ENCODE measurements at regions not wholly inside any gene's neighbourhood (a gene's known extent, or its start where the extent isn't known, plus 50 kb on each side); places are given as distances from the start of the nearest gene placed in this dataset.
"Not testable (repeated sequence)": the region's sequence is repeated elsewhere in the genome, so short reads cannot be mapped to it uniquely, and the experiment has no call there.

DNA sequence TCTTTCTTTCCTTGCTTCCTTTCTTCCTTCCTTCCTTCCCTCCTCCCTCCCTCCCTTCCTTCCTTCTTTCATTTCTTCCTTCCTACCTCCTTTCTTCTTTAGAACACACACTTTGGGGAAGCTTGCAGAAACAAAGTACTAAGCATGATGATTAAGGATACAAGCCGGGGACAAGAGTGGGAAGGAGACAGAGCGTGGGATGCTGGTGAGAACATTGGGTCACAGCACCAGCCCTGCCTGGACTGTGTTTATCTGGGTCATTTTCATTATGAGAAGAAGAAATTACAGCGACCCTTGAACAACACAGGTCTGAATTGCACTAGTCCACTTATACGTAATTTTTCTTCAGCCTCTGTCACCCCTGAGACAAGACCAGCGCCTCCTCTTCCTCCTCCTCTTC lies 169.3 kb upstream of the TBL1X start:
- no peak for DNase-seq (ENCODE audit: low read depth)
- TF ChIP-seq, protein P1, sequence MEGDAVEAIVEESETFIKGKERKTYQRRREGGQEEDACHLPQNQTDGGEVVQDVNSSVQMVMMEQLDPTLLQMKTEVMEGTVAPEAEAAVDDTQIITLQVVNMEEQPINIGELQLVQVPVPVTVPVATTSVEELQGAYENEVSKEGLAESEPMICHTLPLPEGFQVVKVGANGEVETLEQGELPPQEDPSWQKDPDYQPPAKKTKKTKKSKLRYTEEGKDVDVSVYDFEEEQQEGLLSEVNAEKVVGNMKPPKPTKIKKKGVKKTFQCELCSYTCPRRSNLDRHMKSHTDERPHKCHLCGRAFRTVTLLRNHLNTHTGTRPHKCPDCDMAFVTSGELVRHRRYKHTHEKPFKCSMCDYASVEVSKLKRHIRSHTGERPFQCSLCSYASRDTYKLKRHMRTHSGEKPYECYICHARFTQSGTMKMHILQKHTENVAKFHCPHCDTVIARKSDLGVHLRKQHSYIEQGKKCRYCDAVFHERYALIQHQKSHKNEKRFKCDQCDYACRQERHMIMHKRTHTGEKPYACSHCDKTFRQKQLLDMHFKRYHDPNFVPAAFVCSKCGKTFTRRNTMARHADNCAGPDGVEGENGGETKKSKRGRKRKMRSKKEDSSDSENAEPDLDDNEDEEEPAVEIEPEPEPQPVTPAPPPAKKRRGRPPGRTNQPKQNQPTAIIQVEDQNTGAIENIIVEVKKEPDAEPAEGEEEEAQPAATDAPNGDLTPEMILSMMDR (IDR thresholded peaks at IDR 0.05; ENCODE audit: insufficient read depth, low read depth, low read length, missing control alignments), result no peak
- H3K4me3 ChIP-seq (ENCODE audit: low read depth, low read length), result no peak overlapping the region

GRCh38 chrX:9298221-9298620 lies 166.6 kb upstream of the TBL1X start:
- no peak overlapping the region for H3K4me3 ChIP-seq (ENCODE audit: low read depth, low read length)
- TF ChIP-seq, protein P1 (IDR thresholded peaks at IDR 0.05; ENCODE audit: insufficient read depth, low read depth, low read length, missing control alignments), result no peak
- no peak for DNase-seq (ENCODE audit: low read depth)

DNA sequence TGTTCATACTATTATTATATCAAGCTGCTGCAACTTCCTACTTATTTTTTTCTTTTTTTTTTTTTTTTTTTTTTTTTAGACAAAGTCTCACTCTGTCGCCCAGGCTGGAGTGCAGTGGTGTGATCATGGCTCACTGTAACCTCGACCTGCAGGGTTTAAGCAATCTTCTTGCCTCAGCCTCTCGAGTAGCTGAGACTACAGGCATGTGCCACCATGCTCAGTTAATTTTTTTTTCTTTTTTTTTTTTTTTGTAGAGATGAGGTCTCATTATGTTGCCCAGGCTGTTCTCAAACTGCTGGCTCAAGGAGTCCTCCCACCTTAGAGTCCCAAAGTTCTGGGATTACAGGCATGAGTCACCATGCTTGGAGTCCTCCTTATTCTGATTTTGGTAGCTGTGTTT lies 165.2 kb upstream of the TBL1X start:
- H3K4me3 ChIP-seq (ENCODE audit: low read depth, low read length), result not testable (repeated sequence)

GRCh38 chrX:9301836-9302235 lies 163.0 kb upstream of the TBL1X start:
- TF ChIP-seq, protein P1 (IDR thresholded peaks at IDR 0.05; ENCODE audit: insufficient read depth, low read depth, low read length, missing control alignments), result no peak

More for the DNA sequence above, 165.2 kb upstream of the TBL1X start:
- not testable (repeated sequence) for DNase-seq (ENCODE audit: low read depth)

GRCh38 chrX:9302381-9302780 lies 162.5 kb upstream of the TBL1X start:
- TF ChIP-seq, protein P1 (IDR thresholded peaks at IDR 0.05; ENCODE audit: insufficient read depth, low read depth, low read length, missing control alignments), result no peak
- no peak for DNase-seq (ENCODE audit: low read depth)

More at GRCh38 chrX:9301836-9302235, 163.0 kb upstream of the TBL1X start:
- no peak for DNase-seq (ENCODE audit: low read depth)
- no peak overlapping the region for H3K4me3 ChIP-seq (ENCODE audit: low read depth, low read length)

DNA sequence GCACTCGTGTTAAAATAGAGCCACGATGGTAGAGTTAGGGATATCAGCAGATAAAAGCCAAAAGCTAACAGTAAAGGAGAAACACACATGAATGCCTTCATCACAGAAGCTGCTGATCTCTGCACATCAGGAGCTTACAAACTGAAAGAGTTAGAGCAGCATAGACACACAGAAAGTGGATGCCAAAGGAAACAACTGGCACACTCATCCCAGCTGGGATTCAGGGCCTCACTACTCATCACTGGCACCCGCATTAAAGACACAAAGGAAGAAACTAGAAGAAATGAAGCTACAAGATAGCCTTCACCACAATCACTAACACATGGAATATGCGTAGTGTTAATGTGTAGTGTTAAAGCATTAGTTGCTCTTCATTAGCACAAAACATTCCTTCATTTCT lies 156.4 kb upstream of the TBL1X start:
- no peak for DNase-seq (ENCODE audit: low read depth)
- no peak overlapping the region for H3K4me3 ChIP-seq (ENCODE audit: low read depth, low read length)
- TF ChIP-seq, protein P1 (IDR thresholded peaks at IDR 0.05; ENCODE audit: insufficient read depth, low read depth, low read length, missing control alignments), result no peak

More at GRCh38 chrX:9302381-9302780, 162.5 kb upstream of the TBL1X start:
- no peak overlapping the region for H3K4me3 ChIP-seq (ENCODE audit: low read depth, low read length)

DNA sequence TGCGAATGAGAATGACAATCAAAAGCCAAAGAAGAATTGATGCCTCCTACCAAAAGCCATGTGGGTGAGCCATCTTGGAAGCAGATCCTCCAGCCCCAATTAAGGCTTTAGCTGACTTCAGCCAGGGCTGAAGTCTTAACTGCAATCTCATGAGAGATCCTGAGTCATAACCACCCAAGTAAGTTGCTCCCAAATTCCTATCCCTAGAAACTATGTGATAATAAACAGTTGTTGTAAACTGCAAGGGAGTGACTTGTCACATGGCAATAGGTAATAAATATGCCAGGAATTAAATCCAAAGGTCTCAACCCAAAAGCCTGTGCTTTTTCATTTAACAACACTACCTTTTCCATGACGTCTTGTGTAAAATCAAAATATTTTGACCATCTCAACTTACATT lies 154.2 kb upstream of the TBL1X start:
- TF ChIP-seq, protein P1 (IDR thresholded peaks at IDR 0.05; ENCODE audit: insufficient read depth, low read depth, low read length, missing control alignments), result no peak
- H3K4me3 ChIP-seq (ENCODE audit: low read depth, low read length), result no peak overlapping the region
- no peak for DNase-seq (ENCODE audit: low read depth)
